GM18951 (cell line): ENCODE measurements at regions not wholly inside any gene's neighbourhood (a gene's known extent, or its start where the extent isn't known, plus 50 kb on each side); places are given as distances from the start of the nearest gene placed in this dataset.
"Not testable (repeated sequence)": the region's sequence is repeated elsewhere in the genome, so short reads cannot be mapped to it uniquely, and the experiment has no call there.

Source experiments
- POLR2A ChIP-seq: IDR thresholded peaks from 4 replicates; pipeline ENCODE4 v1.6.1; 2011; ENCODE audit warnings: mild to moderate bottlenecking; ENCODE audit not compliant: insufficient read length, insufficient read depth; ENCODE audit errors: extremely low read depth
- in situ Hi-C: fragments of 300-500 bp; cut with MboI; formaldehyde crosslinking; loops from one replicate; pipeline ENCODE4 v1.12.0; 2022; ENCODE audit warnings: low sequenced_read_pairs, mixed read lengths, inconsistent platforms; ENCODE audit not compliant: unreplicated experiment

DNA sequence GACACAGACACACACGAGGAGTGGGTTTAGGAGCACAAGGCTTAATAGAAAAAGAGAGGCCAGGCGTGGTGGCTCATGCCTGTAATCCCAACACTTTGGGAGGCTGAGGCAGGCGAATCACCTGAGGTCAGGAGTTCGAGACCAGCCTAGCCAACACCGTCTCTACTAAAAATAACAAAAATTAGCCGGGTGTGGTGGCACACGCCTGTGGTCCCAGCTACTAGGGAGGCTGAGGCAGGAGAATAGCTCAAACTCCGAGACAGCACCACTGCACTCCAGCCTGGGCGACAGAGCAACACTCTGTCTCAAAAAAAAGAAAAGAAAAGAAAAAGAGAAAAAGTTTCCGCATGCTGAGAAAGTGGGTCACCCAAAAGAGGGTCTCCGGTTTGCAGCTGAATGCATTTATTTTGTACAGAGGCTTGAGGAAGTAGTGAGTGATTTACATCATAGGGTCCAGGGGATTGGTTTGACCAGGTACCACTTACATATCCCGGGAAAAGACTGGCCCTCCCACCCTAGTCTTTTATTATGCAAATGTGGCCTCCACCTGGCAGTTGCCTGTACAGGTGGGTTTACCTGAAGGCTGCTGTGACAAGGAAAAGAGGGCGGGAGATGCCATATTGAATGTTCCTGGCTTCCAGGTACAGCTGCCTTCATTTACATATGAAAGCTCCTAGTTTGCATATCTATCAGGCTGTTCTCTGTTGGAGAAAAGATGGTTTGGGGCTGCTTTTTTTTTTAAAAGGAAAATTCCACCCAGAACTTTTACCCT lies 366.2 kb upstream of the GRAMD2B start:
- no peak for TF ChIP-seq POLR2A
- in situ Hi-C loops, result no loop called here

- in situ Hi-C loops, result not testable (repeated sequence)
These were observed 364.8 kb upstream of the GRAMD2B start for GRCh38 chr5:126058392-126058791.

DNA sequence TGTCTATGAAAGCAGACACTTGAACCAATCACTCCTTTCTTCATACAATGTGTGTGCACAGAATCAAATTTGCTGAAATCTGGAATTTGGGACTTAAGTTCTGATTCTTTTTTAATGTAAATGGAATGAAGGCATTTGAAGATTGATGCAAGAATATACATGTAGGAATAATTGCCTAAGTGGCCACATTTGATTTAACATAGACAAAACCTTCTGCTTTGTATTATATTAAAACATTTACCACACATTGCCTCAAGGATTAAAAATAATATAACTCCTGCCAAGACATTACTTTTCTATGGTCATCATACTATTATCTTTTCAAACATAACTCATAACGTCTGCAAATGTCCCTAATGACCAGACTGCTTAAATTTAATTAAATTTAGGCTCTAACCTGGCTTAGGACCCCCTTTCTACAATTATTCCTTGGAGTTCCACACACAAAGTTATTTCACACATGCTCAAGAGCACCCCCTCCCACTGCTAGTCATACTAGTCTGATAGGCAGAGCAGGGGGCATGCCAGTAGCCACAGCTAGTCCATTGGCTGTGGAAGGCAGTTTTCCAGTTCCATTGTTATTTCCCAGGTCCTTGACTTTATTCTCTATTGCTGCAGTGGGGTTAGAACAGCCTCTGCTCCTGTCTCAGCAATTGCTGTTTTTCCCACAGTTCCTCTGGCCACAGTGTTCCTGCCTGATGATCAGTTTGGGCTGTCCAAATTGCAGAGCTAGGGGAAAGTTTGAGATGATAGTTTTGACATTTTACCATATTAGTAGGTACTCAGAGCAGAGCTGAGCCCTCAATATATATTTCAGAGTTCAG lies 360.6 kb upstream of the GRAMD2B start:
- TF ChIP-seq POLR2A, result no peak
- in situ Hi-C loops, result no loop called here

- in situ Hi-C loops, result no loop called here
- TF ChIP-seq POLR2A, result no peak
These were observed 358.1 kb upstream of the GRAMD2B start for GRCh38 chr5:126065061-126065460.

DNA sequence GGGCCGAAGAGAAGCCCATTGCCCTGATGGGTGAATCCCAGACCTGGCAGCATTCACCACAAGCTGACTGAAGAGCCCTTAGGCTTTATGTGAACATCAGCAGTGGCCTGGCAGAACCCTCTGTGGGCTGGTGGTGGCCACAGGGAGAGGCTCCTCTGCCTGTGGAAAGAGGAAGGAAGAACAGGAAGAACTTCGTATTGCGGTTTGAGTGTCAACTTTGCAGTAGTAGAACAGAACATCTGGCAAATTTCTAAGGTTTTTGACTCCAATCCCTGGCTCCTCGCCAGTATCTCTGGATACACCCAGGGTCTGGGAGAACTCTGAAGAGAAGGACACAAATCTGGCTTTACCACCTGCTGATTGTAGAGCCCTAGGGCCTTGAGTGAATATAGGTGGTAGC lies 356.4 kb upstream of the GRAMD2B start:
- in situ Hi-C loops, result no loop called here
- no peak for TF ChIP-seq POLR2A

GRCh38 chr5:126067404-126067803 lies 355.8 kb upstream of the GRAMD2B start:
- no peak for TF ChIP-seq POLR2A
- in situ Hi-C loops, result no loop called here

- in situ Hi-C loops, result no loop called here
- TF ChIP-seq POLR2A, result no peak
These were observed 353.9 kb upstream of the GRAMD2B start for GRCh38 chr5:126069329-126069728.

- in situ Hi-C loops, result no loop called here
- TF ChIP-seq POLR2A, result no peak
These were observed 352.7 kb upstream of the GRAMD2B start for GRCh38 chr5:126070481-126070880.

DNA sequence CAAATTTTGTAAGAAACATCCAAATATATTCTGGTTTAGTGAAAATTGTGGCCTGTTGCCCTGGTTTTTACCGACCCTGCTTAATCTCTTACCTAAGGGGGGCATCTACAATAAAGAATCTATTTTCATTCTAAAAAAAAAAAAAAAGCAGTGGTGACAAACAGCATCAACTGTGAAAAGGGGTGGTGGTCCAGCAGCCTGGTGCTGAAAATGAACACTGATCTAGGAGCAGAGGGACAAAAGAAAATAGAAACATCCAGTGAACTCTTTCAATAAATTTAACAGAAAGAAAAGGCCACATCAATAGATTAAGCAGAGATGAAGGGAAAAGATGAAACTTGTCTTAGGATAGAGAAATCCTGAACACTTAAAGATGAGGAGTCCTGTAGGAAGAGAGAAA lies 348.7 kb upstream of the GRAMD2B start:
- no peak for TF ChIP-seq POLR2A
- in situ Hi-C loops, result no loop called here

GRCh38 chr5:126079266-126079665 lies 343.9 kb upstream of the GRAMD2B start:
- in situ Hi-C loops, result no loop called here

DNA sequence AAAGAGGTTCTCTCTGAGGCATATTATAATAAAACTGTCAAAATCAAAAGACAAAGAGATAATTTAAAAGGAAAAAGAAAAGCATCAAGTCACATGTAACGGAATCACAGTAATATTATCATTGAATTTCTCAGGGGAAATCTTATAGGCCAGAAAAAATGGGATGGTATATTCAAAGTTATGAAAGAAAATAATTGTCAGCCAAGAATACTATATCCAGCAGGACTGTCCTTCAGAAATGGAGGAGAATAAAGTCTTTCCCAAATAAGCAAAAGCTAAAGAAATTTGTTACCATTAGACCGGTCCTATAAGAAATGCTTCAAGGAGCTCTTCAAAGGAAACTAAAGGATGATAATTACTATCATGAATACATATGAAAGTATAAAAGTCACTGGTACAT lies 342.0 kb upstream of the GRAMD2B start:
- no peak for TF ChIP-seq POLR2A
- in situ Hi-C loops, result no loop called here

More at GRCh38 chr5:126079266-126079665, 343.9 kb upstream of the GRAMD2B start:
- no peak for TF ChIP-seq POLR2A

GRCh38 chr5:126093041-126093440 lies 330.2 kb upstream of the GRAMD2B start:
- in situ Hi-C loops, result no loop called here
- no peak for TF ChIP-seq POLR2A

GRCh38 chr5:126093718-126094117 lies 329.5 kb upstream of the GRAMD2B start:
- no peak for TF ChIP-seq POLR2A
- in situ Hi-C loops, result no loop called here

- in situ Hi-C loops, result no loop called here
These were observed 328.2 kb upstream of the GRAMD2B start for GRCh38 chr5:126094991-126095390.

GRCh38 chr5:126096442-126097006 lies 326.7 kb upstream of the GRAMD2B start:
- in situ Hi-C loops, result no loop called here
- TF ChIP-seq POLR2A, result no peak

More at GRCh38 chr5:126094991-126095390, 328.2 kb upstream of the GRAMD2B start:
- TF ChIP-seq POLR2A, result no peak
